Mucosa of stomach (tissue), 1 donor: ENCODE measurements at regions not wholly inside any gene's neighbourhood (a gene's known extent, or its start where the extent isn't known, plus 50 kb on each side); places are given as distances from the start of the nearest gene placed in this dataset.

Experiments used
- H3K27me3 ChIP-seq: one replicate; pipeline ENCODE4 v1.7.0; 2013; ENCODE audit warnings: mild to moderate bottlenecking, low read length; ENCODE audit not compliant: control insufficient read depth, insufficient read depth
- H3K36me3 ChIP-seq: one replicate; pipeline ENCODE4 v1.7.0; 2013; ENCODE audit warnings: low read length; ENCODE audit not compliant: control insufficient read depth, insufficient read depth
- H3K4me1 ChIP-seq: one replicate; pipeline ENCODE4 v1.7.0; 2013; ENCODE audit warnings: mild to moderate bottlenecking, low read length; ENCODE audit not compliant: control insufficient read depth, insufficient read depth
- H3K4me3 ChIP-seq: one replicate; pipeline ENCODE4 v1.7.0; 2013; ENCODE audit warnings: low read length
- H3K9ac ChIP-seq: one replicate; pipeline ENCODE4 v1.7.0; 2013; ENCODE audit warnings: mild to moderate bottlenecking, low read length, moderate library complexity
- H3K9me3 ChIP-seq: one replicate; pipeline ENCODE4 v1.7.0; 2013; ENCODE audit warnings: mild to moderate bottlenecking, low read length, moderate library complexity; ENCODE audit not compliant: control insufficient read depth
- donor health status: Pancreatic carcinoma.

DNA sequence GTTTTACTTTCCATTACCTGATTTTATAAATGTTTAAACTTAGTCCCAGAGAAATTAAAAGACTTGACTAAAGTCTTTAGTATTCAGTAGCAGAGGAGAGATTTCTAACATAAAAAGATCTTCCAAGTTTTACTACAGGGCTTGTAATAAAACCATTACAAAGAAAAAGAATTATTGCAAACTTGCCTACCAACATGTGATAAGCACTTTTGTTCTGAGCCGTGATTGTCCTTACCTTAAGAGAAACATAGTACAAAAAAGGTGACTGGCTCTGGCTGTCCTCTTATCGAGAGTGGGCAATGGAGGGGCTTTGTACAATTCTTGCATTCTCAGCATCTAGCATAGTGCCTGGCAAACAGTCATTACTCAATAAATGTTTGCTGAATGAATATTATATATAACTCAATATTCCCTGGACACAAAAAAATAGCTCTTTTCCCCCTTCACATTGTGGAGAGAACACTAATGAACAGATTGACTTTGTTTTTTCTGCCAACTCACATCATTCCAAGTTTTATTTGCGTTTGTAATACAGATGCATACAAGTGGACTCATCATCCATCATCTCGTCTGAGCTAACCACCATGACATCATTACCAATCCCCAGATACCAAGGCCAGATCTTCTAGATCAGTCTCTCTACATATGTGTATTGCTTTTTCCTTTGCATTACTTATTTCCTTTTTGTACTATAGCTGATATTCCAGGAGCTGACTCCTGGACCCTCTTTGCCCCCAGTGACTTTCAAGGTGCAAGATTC is 192.8 kb upstream of the EEA1 start:
- Histone ChIP-seq H3K27me3 (no peaks in the 10 kb centered on the region), H3K9me3 (no peaks in the 10 kb centered on the region), H3K4me3 (no peak overlapping the region), H3K4me1 (no peaks in the 10 kb centered on the region), H3K36me3 (no peaks in the 10 kb centered on the region), H3K9ac (no peak overlapping the region)

DNA sequence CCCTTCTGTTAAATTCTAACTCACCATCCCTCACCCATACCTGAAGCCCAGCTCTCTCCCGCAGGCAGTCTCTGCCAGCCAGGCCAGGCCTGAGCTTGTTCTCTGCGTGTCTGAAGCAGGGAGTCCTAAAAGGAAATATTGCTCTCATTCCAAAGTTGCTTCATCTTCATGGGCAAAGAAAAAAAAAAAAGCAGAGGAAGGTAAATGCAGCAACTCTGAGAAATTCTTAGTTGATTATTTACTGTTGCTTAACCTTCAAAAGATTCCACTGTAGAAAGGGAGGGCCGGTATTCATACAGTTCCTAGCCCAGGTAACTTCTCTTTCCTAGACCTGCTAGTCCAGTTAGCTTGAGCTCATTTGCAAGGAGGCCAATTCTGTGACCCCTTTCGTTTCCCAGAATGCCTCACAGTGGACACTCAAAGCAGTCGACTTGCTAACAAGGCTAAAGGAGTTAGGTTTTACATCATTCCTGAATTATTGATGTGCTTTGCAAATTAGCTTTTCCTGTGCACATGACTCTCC is 193.5 kb upstream of the EEA1 start:
- no peaks in the 10 kb centered on the region for H3K36me3 ChIP-seq
- no peaks in the 10 kb centered on the region for H3K4me1 ChIP-seq
- no peak overlapping the region for H3K4me3 ChIP-seq
- H3K9ac ChIP-seq: no peak overlapping the region
- no peaks in the 10 kb centered on the region for H3K9me3 ChIP-seq
- no peaks in the 10 kb centered on the region for H3K27me3 ChIP-seq

DNA sequence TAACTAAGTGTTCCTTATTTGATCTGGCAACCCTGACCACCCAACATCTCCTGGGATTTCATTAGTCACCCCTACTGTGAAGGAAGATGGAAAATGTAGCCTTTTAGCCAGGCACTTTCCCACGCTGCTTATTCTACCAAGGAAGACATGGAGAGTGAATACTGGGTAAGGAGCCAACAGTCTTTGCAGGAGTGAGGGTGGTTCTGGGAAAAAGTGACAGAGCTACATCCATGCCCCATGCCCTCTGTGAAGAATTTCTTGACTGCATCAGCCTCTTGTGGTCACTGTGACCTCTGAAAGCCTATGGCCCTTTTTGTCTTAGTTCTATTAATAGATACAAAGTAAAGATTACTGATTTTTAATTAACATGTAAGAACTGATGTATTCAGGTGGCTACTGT is 196.0 kb upstream of the EEA1 start:
- H3K36me3 ChIP-seq: no peaks in the 10 kb centered on the region
- no peak overlapping the region for H3K9ac ChIP-seq
- H3K27me3 ChIP-seq: no peaks in the 10 kb centered on the region
- no peaks in the 10 kb centered on the region for H3K4me1 ChIP-seq
- H3K4me3 ChIP-seq: no peak overlapping the region
- H3K9me3 ChIP-seq: no peaks in the 10 kb centered on the region

DNA sequence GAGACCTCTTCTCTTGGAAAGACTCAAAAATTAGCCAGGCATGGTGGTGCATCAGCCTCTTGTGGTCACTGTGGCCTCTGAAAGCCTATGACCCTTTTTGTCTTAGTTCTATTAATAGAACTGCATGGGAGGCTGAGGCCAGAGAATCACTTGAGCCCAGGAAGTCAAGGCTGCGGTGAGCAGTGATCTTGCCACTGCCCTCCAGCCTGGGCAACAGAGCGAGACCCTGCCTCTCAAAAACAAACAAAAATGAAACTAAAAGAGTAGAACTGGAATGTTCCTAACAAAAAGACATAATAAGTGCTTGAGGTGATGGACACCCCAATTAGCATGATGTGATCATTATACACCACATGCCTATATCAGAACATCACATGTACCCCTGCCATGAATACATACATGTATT is 197.0 kb upstream of the EEA1 start:
- Histone ChIP-seq H3K4me3 (no peak overlapping the region), H3K4me1 (no peaks in the 10 kb centered on the region), H3K27me3 (no peaks in the 10 kb centered on the region), H3K36me3 (no peaks in the 10 kb centered on the region), H3K9ac (no peak overlapping the region), H3K9me3 (no peaks in the 10 kb centered on the region)

DNA sequence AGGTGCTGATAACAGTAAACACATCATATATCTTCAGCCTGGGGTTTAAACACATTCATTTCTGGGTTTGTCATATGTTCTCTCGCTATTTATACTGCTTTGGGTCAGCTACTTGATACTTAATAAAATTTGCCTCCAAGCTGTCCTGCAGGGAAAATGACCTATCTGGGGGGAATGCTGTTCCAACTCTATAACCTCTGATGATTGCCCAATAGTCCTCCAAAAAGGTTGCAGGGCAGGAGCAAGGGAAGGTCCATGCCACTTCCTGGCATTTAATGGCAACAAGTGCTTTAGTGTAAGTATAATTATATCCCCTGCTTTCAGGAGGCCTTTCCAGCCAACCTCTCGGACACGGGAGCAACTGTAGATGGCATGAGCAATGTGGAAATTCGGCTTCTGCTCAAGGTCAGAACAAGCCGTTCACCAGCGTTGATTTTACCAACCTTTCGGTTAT is 198.0 kb upstream of the EEA1 start:
- Histone ChIP-seq H3K4me1 (no peaks in the 10 kb centered on the region), H3K4me3 (no peak overlapping the region), H3K36me3 (no peaks in the 10 kb centered on the region), H3K9me3 (no peaks in the 10 kb centered on the region), H3K9ac (no peak overlapping the region), H3K27me3 (no peaks in the 10 kb centered on the region)

DNA sequence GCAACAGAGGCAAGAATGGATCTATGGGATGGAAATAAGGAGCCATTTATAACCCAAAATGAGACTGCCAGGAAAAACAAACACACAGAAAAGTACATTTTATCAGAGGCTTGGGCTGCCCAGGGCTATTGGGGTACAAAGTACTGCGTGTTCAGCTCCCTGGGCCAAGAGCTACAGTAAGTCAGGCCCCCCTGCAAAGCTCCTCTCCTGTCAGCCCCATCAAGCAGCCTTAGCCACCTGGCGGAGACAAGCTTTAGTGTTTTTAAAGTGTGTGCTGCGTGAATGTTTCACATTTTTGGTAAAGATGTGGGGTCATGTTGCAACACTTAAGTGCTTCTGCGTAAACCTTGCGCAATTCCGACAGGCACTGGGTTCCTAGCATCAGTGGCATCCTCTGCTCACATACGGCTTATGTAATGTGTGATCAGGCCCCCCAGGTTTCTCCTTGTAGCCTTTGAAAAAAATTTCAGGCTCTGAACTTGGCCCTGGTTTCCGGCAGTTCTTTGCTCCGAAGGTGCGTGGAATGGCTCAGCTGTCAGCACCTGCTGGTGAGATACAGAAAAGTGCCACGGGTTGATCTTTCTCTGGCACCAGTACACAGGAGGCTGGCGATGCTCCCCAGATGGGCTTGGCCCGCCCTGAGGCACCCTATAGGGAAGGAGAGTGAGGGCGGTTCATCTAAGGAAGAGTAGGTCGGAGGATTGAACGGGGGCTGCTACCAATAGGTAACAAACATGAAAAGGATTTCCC is 198.7 kb upstream of the EEA1 start:
- Histone ChIP-seq H3K4me1 (no peaks in the 10 kb centered on the region), H3K27me3 (no peaks in the 10 kb centered on the region), H3K9ac (no peak overlapping the region), H3K36me3 (no peaks in the 10 kb centered on the region), H3K4me3 (no peak overlapping the region), H3K9me3 (no peaks in the 10 kb centered on the region)

DNA sequence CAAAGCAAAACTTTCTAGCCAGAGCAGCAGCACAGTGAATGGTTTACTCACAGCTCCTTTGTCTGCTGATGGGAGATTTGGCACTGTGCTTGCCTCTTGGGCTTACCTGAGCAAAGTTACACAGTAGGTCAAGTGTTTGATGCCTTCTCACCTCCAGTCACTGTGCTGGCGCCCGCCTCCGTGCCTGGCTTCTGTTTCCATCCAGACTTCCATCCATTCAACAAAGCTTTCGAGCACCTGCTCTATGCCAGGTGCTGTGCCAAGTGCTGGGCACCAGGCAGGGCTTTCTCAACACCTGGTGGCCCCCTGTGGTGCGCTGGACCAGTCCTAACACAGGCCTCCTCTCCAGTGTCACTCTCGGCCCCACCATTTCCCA is 199.2 kb upstream of the EEA1 start:
- H3K4me1 ChIP-seq: no peaks in the 10 kb centered on the region
- no peaks in the 10 kb centered on the region for H3K27me3 ChIP-seq
- no peaks in the 10 kb centered on the region for H3K36me3 ChIP-seq
- H3K9ac ChIP-seq: no peak overlapping the region
- H3K4me3 ChIP-seq: no peak overlapping the region
- no peaks in the 10 kb centered on the region for H3K9me3 ChIP-seq

DNA sequence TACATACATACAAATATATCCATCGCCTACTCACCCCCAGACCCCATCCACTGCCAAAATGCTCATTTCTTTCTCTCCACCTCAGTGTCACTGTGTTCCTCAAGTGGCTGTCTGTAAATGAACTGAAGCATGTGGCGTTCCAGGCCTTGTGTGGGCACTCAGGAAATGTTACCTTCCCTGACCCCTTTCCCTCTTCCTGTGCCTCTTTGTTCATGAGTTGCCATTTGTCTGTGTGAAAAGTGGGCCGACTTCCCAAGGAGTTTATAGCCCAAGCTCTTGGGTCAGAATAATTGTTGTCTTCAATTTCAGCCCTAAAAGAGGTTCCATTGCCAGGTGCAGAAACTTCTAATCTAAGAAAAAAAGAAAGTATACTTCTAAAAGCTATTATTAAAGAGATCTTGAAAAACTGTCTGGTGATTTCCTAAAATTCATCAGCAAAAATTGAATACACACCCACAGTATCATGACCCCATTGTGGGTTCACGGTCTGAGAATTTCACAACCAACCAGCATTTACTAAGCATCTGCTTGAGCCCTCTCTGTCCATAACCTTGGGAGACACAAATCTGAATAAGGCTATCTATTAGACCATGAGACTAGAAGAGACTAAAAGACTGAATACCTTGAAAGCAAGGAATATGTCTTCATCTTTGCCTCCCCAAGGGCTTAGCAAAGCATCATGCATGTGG is 201.4 kb upstream of the EEA1 start:
- Histone ChIP-seq H3K9me3 (no peaks in the 10 kb centered on the region), H3K4me3 (no peak overlapping the region), H3K27me3 (no peaks in the 10 kb centered on the region), H3K36me3 (no peaks in the 10 kb centered on the region), H3K4me1 (peaks cover 7% of the 10 kb centered on the region), H3K9ac (no peak overlapping the region)

DNA sequence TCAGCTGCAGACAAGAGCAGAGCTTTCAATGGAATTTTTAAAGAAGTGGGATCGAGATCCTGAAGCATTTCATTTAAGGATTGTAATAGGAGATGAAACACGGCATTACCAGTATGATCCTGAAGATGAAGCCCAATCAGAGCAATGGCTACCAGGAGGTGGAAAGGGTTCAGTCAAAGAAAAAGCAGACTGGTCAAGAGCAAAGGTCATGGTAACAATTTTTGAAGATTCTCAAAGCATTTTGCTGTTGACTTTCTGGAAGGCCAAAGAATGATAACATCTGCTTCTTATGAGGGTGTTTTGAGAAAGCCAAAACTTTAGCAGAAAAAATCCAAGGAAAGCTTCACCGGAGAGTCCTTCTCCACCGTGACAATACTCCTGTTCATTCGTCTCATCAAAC is 204.3 kb upstream of the EEA1 start:
- H3K4me1 ChIP-seq: peaks cover 11% of the 10 kb centered on the region
- no peak overlapping the region for H3K9ac ChIP-seq
- no peak overlapping the region for H3K4me3 ChIP-seq
- no peaks in the 10 kb centered on the region for H3K36me3 ChIP-seq
- H3K9me3 ChIP-seq: no peaks in the 10 kb centered on the region
- H3K27me3 ChIP-seq: no peaks in the 10 kb centered on the region

DNA sequence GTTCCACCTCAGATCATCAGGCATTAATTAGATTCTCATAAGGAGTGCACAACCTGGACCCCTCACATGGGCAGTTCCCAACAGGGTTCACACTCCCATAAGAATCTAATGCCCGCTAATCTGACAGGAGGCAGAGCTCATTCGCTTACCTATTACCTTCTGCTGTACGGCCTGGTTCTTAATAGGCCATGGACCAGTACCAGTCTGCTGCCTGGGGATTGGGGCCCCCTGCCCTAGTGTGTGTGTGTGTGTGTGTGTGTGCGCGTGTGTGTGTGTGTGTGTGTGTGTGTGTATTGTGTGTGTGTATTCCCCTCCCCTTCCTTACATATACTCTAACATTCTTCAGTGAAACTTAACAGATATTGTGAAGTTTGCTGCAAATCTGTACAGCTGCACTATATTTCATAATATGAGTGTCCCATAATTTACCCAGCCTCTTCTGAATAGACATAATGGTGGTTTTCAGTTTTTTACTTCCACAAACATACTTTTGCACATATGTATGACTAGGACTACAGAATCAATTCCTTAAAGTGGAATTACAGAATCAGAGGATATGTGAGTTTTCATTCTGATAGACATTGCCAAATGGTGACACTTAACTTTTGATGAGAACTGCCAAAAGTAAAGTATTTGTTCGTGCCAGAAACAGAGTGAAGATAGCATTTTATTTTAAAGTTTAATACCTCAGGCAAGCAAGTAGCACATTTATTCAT is 205.2 kb upstream of the EEA1 start:
- Histone ChIP-seq H3K36me3 (no peaks in the 10 kb centered on the region), H3K4me1 (peaks cover 11% of the 10 kb centered on the region), H3K9me3 (no peaks in the 10 kb centered on the region), H3K9ac (no peak overlapping the region), H3K27me3 (no peaks in the 10 kb centered on the region), H3K4me3 (no peak overlapping the region)

DNA sequence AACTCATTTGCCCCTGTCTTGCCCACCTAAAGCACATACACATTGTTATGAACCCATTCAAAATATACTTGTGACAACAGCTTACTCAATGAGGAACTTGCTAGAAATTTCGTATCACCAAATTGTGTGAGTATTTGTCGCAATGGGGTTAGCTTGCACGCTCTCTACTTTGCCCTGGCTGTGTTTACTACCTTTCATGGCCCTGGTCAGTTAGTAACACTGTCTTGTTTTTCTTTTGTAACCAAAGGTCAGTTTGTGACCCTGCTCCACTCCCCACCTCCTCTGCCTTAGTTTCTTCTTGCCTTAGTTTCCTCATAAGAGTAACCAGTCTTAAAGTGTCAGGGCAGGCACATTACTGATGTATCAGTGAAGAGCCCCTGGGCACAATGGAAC is 205.8 kb upstream of the EEA1 start:
- Histone ChIP-seq H3K27me3 (no peaks in the 10 kb centered on the region), H3K4me3 (no peak overlapping the region), H3K9me3 (no peaks in the 10 kb centered on the region), H3K36me3 (no peaks in the 10 kb centered on the region), H3K4me1 (peaks cover 11% of the 10 kb centered on the region), H3K9ac (no peak overlapping the region)
